GM03348 (cell line): ENCODE measurements at regions not wholly inside any gene's neighbourhood (a gene's known extent, or its start where the extent isn't known, plus 50 kb on each side); places are given as distances from the start of the nearest gene placed in this dataset.
"Not testable (repeated sequence)": the region's sequence is repeated elsewhere in the genome, so short reads cannot be mapped to it uniquely, and the experiment has no call there.

Source experiments
- DNase-seq: peaks from one replicate; pipeline ENCODE4 v3.0.0; 2012; ENCODE audit warnings: low spot score

GRCh38 chr4:132266374-132266773 is 882.7 kb upstream of the PCDH10 start:
- no peak for DNase-seq

DNA sequence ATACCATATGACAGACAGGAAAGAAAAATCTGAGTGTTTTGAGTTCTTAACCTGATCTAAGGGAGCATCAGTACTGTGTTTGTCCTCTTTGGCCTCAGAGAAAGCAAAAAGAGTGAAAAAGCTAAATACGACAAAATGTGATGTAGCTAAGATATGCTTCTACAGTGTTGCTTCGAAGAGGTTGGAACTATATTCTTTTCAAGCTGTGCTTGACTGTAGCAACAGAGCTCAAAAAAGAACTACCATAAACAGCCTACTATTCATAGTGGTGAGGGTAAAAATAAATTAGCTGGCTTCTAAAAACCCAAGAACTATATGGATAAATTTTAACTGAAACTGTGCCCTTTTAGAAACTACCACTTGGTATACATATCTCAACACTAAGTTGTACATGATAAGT is 881.8 kb upstream of the PCDH10 start:
- no peak for DNase-seq

DNA sequence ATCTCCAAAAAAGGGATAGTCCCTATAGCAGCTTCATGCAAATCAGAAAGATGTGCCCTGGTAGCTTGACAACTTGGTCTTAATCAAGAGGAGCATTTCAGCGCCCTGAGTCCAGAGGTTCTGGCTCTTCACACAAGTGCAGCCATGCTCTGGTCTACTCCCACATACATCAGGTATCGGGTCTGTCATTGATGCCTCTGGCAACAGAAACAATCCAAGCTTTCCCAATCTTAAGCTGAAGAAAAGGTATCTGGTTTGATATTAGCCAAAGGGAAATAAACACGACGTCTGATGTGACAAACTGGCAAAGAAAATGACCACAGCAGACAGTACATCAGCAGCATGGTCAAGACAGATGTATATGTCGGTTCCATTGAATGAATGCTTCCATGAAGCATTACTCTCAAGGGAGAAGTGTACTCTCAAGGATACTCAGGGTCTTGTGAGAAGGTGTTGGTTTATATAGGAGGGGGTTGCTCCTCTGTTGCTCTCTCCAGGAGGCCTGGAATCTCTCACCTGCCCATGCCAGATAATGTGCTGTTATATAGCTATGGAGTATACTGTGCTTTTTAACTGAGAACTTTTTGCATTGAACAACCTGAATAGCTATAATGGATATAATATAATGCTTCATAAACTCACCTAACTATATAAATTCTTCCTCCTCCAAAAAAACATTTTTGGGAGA is 879.6 kb upstream of the PCDH10 start:
- DNase-seq: no peak

DNA sequence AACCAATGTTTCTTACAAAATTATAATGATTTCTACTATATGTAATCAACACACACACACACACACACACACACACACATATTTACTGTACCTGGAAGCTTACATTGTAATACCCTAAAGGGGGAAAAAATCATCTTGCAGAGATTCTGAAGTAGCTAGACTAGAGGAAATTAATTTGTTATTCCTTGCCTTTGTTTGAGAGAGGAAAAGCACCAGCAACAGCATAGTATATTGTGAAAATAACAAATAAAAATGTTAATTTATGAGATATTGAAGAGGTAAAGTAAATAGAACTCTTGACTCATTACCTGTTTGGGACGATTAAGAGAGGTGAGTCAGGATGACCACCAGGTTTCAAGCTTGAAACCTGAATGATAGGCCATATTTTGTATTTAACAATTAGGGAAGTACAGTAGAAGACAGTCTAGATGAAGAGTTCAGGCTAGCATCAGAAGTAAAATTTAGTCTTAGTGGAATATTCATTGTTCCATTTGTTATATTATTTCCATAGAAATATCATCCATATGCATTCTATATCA is 873.4 kb upstream of the PCDH10 start:
- no peak for DNase-seq

- no peak for DNase-seq
Measured at GRCh38 chr4:132276185-132276584, 872.9 kb upstream of the PCDH10 start.

DNA sequence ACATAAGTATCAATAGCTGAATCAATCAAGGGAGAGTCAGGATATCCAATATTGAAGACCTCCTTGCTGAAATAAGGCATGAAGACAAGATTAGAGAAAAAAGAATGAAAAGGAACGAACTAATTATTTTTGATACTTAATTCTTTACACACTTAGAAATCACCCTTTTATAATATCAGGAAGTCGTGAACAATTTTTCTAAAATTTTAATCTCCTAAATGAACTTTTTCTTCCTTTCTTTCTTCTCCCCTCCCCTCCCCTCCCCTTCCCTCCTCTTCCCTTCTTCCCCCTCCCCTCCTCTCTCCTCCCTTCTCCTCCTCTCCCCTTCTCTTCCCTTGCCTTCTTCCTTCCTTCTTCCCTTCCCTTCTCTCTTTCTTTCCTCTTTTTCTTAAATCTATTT is 872.1 kb upstream of the PCDH10 start:
- DNase-seq: no peak

GRCh38 chr4:132281733-132282132 is 867.4 kb upstream of the PCDH10 start:
- no peak for DNase-seq

DNA sequence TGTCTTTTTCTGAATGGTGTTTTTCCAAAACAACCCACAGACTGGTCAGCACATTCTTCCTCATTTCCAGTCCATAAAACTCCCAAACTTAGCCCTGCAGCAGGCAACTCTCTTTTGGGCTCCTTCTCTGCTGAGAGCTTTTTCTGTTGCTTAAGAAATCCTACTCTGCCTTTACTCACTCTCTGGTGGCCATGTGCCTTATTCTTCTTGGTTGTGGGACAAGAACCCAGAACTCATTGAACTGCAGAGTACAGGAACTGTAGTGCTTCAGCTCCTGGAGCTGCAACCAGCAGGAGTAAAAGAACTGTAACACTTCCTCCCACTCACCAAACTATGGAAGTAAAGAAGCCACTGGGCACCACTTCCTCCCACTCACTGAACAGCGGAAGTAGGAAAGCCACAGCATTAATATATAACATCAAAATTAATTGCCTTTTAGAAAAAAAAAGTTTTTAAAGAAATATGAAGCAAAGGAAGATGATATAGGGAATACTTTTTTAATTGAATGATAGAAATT is 864.1 kb upstream of the PCDH10 start:
- no peak for DNase-seq

DNA sequence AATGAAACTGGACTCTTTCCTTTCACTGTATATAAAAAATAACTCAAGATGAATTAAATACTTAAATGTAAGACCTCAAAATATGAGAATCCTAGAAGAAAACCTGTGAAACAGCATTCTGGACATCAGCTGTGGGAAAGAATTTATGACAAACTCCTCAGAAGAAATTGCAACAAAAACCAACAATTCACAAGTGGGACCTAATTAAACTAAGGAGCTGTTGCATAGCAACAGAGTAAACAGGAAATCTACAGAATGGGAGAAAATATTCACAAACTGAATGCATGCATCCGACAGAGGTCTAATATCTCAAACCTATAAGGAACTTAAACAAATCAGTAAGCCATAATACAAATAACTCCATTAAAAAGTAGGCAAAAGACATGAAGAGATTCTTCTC is 851.7 kb upstream of the PCDH10 start:
- DNase-seq: no peak

- no peak for DNase-seq
Measured at GRCh38 chr4:132299841-132300240, 849.3 kb upstream of the PCDH10 start.

- DNase-seq: no peak
Measured at GRCh38 chr4:132312521-132312920, 836.6 kb upstream of the PCDH10 start.

DNA sequence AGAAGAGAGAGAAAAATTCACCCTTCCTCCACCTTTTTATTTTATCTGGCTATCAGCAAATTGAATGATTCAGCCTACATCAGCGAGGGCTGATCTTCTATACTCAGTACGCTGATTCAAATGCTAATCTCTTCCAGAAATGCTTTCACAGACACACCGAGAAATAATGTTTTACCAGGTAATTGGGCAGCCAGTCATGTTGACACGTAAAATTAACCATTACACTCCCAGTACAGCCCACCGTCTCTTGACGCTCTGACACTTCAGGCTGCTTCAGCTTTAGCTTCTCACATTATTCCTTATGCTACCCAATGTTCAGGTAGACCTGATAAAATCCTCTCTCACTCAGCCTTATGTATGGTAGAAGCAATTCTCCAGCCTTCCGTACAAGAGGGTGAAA is 835.2 kb upstream of the PCDH10 start:
- no peak for DNase-seq

DNA sequence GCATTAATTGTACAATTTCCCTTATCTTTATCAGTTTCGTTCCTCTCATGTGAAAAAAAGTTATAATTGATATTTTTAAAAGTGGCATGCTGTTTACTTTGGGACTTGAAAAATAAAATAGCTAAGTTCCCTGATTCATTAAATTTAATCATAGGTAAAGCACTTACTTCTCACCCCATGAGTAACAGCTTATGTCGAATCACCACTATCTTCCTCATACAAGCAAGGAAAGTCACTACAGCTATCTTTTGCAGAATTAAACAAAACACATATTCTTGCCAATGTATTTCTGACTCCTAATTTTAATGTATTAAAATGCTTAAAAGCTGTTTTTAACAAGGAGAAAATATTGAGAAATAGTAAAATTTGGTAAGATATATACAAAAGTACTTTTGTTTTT is 832.4 kb upstream of the PCDH10 start:
- no peak for DNase-seq

DNA sequence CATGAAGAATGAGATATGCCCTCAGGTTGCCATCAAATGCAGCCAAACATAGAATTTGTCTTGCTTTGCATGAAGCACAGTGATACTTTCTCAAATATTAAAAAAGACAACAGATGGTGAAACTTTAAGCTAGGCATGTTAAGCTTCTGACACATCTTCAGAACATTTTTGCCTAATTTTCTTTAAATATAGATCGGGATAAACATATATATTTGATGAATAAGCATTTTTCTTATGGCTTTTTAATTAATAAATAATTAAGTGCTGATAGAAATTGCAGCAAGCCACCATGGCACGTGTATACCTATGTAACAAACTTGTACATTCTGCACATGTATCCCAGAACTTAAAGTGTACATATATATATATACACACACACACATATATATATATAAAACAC is 831.2 kb upstream of the PCDH10 start:
- no peak for DNase-seq

GRCh38 chr4:132328761-132329160 is 820.3 kb upstream of the PCDH10 start:
- no peak for DNase-seq

DNA sequence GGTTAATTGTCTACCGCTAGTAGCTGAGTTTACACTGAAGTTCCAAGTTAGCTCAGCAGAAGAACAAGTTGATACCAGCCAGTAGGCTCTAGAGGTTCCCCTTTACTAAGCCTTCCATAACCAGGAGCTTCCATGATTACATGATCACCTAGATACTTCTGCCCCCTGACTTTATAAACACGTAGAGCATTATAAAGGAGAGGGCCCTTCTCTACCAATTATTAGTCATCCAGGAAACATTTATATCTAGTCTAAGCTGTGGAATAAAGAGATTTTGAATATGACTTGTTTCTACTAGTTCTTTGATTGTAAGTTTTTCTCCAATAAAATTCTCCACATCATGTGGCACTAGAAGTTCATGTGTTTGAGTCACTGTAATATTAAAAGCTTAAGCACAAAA is 818.1 kb upstream of the PCDH10 start:
- DNase-seq: no peak

DNA sequence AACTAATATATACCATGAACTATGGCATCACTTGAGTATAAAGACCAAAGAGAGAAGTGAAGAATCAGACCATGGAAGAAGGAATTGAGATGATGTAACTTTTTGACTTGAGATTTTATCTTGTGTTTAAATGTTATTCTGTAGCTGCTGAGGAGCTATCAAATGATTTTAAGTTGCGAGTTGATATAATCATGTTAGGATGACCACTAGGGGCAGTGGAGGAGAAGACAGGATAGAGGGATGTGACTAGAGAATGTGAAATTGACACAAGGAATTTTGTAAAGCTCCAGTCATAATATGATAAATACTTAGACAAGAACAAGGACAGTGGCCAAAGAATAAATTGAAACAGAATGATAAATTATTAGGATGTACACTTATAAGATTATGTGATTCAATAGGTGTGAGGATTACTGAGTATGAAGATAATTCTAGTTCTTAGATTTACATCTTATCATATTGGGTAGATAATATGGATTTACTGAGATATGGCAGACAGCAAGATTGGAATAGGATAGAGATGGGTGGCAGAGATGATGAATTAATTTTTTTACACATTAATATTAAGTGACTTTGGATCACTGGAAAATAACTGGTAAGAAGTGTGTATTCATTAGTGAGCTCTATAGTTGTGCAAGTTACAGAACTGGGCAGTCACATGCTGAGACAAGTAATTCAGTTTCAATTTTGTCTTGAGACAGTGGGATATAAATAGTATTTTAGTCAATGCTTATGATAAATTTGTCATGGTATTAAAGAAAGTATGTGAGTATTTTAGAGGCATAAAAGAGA is 816.0 kb upstream of the PCDH10 start:
- DNase-seq: no peak

DNA sequence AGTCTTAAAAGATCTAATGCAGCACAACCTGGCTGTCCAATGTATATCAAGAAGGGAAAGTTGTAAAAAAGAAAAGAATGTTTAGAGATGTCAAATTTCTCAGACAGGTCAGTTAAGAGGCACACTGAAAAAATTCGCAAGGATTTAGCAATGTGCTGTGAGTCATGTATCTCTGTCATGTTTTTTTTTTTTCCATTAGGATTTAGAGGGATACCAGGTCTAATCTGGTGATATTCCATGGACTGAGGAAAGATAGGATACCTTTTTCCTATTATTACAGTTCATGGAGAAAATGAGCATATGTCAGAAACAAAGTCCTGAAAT is 815.4 kb upstream of the PCDH10 start:
- DNase-seq: no peak

GRCh38 chr4:132334081-132334480 is 815.0 kb upstream of the PCDH10 start:
- no peak for DNase-seq

GRCh38 chr4:132344924-132345828 is 803.9 kb upstream of the PCDH10 start:
- no peak for DNase-seq

DNA sequence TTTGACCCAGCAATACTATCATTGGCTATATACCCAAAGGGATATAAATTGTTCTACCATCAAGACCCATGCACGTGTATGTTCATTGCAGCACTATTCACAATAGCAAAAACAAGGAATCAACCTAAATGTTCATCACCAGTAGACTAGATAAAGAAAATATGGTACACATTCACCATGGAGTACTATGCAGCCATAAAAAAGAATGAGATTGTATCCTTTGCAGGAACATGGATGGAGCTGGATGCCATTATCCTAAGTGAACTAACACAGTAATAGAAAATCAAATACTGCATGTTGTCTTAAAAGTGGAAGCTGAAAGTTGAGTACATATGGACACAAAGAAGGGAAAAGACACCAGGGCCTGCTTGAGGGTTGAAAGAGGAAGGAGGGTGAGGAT is 803.1 kb upstream of the PCDH10 start:
- DNase-seq: no peak

- DNase-seq: not testable (repeated sequence)
Measured at GRCh38 chr4:132351606-132352005, 797.5 kb upstream of the PCDH10 start.
